Breast epithelium (tissue), 3 donors: ENCODE measurements at regions not wholly inside any gene's neighbourhood (a gene's known extent, or its start where the extent isn't known, plus 50 kb on each side); places are given as distances from the start of the nearest gene placed in this dataset.

Source experiments
- CTCF ChIP-seq, 3 donors: fragments of 450-650 bp; IDR thresholded peaks; one replicate each; pipeline ENCODE4 v1.5.1; 2016 to 2017; ENCODE audit warnings: antibody characterized with exemption in 3 of 3, mild to moderate bottlenecking in 3 of 3, moderate library complexity in 3 of 3
- POLR2A ChIP-seq: fragments of 450-650 bp; IDR thresholded peaks from one replicate; pipeline ENCODE4 v1.6.1; 2016; ENCODE audit warnings: antibody characterized with exemption, mild to moderate bottlenecking, moderate library complexity
- POLR2AphosphoS5 ChIP-seq, 3 donors: sonication (generic); formaldehyde crosslinking; IDR thresholded peaks; one replicate each; pipeline ENCODE4 v1.6.1; 2017; ENCODE audit warnings: antibody characterized with exemption in 3 of 3

- no peak for TF ChIP-seq POLR2AphosphoS5 (IDR thresholded peaks at IDR 0.05)
- no peak for TF ChIP-seq POLR2A
- no peak for TF ChIP-seq CTCF (IDR thresholded peaks at IDR 0.05)
Observed at GRCh38 chr7:18350678-18351077, 144.9 kb upstream of the HDAC9 start.
